ENCODE measurements at regions not wholly inside any gene's neighbourhood (a gene's known extent, or its start where the extent isn't known, plus 50 kb on each side); places are given as distances from the start of the nearest gene placed in this dataset.

DNA sequence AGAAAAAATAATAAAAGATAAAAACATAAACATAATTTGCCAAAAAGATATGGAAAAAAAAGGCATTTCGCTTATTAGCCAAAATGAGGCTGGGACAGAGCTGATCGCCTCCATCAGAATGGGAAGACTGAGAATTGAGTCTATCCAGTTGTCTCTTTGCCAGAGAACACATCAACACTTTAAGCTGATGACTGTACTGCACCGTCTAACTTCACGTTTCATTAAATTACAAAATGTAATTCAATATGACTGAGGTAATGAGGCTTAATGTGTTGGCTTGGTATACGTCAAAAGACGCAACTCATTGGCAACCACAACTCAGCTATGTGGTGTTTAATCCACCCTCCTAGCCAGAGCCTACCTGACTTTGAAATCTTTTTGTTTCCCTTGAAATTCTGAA lies 462.7 kb upstream of the CD180 start:
- TF ChIP-seq ISL1 (CRISPR knock-in tag; IDR thresholded peaks at IDR 0.05) (peak; percentile 47), OSR1 (CRISPR knock-in tag; IDR thresholded peaks at IDR 0.05) (no peak)

Data from SK-N-SH treated with all-trans-retinoic acid at 6 μM for 48 hours (cell line).